Mammary epithelial cell (primary cell): ENCODE measurements at regions not wholly inside any gene's neighbourhood (a gene's known extent, or its start where the extent isn't known, plus 50 kb on each side); places are given as distances from the start of the nearest gene placed in this dataset.

ENCODE experiments used
- EZH2 ChIP-seq: IDR thresholded peaks from 2 replicates; pipeline ENCODE4 v1.6.1; 2012; ENCODE audit warnings: low read length, inconsistent platforms, borderline replicate concordance
- TF ChIP-seq, protein P1 (sequence below), 2 donors: IDR thresholded peaks in 1 of 2; conservative IDR thresholded peaks in 1 of 2; 2 replicates each; pipeline ENCODE4 v1.5.1; 2011 to 2012; ENCODE audit warnings: inconsistent platforms in 2 of 2, low read length in 2 of 2, mild to moderate bottlenecking in 2 of 2, control low read depth in 1 of 2, low read depth in 1 of 2; ENCODE audit not compliant: insufficient read depth in 1 of 2; ENCODE audit errors: extremely low read depth in 1 of 2

DNA sequence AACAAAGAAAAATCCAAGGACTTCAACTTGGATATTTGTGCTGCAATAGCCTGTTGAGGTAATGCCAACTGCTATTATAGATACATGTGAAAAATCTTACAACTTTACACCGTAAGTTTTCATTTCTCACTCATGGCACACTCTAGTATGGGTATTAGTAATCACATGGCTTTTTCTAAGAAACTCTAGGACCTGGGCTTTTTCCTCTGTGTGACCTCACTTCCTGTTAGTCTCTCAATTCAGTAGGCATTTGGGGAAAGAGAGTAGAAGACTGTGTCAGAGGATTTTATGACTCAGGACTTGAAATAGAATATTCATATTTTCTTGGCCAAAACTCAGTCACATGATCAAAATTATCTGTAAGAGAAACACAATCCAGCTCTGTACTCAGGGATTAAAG lies 1049.9 kb downstream of the REEP3 start:
- no peak for TF ChIP-seq EZH2
- TF ChIP-seq, protein P1, sequence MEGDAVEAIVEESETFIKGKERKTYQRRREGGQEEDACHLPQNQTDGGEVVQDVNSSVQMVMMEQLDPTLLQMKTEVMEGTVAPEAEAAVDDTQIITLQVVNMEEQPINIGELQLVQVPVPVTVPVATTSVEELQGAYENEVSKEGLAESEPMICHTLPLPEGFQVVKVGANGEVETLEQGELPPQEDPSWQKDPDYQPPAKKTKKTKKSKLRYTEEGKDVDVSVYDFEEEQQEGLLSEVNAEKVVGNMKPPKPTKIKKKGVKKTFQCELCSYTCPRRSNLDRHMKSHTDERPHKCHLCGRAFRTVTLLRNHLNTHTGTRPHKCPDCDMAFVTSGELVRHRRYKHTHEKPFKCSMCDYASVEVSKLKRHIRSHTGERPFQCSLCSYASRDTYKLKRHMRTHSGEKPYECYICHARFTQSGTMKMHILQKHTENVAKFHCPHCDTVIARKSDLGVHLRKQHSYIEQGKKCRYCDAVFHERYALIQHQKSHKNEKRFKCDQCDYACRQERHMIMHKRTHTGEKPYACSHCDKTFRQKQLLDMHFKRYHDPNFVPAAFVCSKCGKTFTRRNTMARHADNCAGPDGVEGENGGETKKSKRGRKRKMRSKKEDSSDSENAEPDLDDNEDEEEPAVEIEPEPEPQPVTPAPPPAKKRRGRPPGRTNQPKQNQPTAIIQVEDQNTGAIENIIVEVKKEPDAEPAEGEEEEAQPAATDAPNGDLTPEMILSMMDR (conservative IDR thresholded peaks at IDR 0.05 in 1 of 2, IDR thresholded peaks at IDR 0.05 in 1 of 2; ENCODE audit: extremely low read depth in 1 of 2, insufficient read depth in 1 of 2, low read depth in 1 of 2, low read length in 2 of 2), result no peak
